D721Med (cell line): ENCODE measurements at regions not wholly inside any gene's neighbourhood (a gene's known extent, or its start where the extent isn't known, plus 50 kb on each side); places are given as distances from the start of the nearest gene placed in this dataset.
A peak's percentile ranks its signal among the peaks of the same experiment; 100 is the strongest.

ENCODE experiments used
- DNase-seq: peaks from one replicate; pipeline ENCODE4 v3.0.0; 2011; ENCODE audit warnings: low spot score; ENCODE audit not compliant: insufficient read length
- FAIRE-seq: peaks from 2 replicates; lab custom pipeline; 2011; peaks lifted over from hg19 to GRCh38; lab: Jason Lieb, UNC
- TF ChIP-seq, protein P1 (sequence below): IDR thresholded peaks from 2 replicates; pipeline ENCODE4 v1.5.1; 2012; ENCODE audit warnings: mild to moderate bottlenecking, control low read depth; ENCODE audit not compliant: insufficient read depth; ENCODE audit errors: missing control alignments

DNA sequence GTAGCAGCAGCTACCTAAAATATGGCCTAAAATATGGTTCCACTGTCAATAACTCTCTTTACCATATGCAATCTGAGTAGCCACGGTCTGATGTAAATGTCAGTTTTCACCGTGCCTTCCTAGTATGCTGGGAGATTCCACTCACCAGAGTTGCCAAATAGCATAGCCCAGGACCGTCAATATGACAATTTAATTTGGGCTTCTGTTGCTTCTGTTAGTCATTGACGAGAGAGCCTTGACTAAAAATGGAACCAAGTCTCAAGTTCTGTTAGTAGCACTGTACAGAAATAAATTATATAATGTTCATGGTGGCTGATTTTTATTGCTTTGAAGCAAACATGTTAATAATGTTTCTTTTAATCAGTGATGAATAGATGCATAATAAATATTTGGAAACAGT, 348.4 kb downstream of the BCAT1 start:
- DNase-seq (no peak), FAIRE-seq (no peak)
- TF ChIP-seq, protein P1, sequence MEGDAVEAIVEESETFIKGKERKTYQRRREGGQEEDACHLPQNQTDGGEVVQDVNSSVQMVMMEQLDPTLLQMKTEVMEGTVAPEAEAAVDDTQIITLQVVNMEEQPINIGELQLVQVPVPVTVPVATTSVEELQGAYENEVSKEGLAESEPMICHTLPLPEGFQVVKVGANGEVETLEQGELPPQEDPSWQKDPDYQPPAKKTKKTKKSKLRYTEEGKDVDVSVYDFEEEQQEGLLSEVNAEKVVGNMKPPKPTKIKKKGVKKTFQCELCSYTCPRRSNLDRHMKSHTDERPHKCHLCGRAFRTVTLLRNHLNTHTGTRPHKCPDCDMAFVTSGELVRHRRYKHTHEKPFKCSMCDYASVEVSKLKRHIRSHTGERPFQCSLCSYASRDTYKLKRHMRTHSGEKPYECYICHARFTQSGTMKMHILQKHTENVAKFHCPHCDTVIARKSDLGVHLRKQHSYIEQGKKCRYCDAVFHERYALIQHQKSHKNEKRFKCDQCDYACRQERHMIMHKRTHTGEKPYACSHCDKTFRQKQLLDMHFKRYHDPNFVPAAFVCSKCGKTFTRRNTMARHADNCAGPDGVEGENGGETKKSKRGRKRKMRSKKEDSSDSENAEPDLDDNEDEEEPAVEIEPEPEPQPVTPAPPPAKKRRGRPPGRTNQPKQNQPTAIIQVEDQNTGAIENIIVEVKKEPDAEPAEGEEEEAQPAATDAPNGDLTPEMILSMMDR: no peak

DNA sequence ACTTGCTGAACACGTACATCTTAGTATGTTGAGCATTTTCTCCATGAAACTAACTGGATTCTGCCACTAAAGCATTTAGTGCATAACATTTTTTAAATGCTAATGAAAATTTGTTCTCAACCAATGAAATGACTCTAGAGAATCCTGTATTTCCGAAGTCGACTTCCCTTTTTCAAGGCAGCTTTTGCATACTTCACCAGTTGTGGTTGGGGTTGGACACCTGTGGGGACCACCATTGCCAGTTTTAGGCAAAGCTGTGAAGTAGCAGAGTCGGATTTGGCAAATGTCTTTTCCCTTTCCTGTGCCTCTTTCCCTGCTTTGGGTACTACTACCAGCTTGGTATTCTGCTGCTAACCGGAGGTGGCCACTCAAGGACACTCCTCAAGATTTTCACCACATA, 349.2 kb downstream of the BCAT1 start:
- FAIRE-seq: no peak
- no peak for DNase-seq
- TF ChIP-seq, protein P1: no peak

DNA sequence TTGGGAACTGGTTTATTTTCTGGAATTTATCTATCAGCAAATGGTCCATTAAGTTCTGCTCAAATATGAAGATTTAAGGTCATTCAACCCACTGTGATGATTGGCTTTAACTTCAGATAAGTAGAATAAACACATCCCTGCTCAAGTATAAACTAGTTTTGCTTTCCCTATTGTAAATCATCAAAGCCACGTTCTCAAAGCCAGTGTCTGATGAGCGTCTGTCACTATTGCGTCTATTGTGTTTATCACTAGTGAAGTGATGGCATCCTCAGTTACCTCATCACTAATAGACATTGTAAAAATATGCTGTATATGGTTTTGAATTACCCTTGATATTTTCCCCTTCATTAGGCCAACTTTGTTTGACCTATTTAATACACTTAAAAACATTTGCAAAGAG, 351.3 kb downstream of the BCAT1 start:
- FAIRE-seq (no peak), DNase-seq (no peak)
- TF ChIP-seq, protein P1: no peak

DNA sequence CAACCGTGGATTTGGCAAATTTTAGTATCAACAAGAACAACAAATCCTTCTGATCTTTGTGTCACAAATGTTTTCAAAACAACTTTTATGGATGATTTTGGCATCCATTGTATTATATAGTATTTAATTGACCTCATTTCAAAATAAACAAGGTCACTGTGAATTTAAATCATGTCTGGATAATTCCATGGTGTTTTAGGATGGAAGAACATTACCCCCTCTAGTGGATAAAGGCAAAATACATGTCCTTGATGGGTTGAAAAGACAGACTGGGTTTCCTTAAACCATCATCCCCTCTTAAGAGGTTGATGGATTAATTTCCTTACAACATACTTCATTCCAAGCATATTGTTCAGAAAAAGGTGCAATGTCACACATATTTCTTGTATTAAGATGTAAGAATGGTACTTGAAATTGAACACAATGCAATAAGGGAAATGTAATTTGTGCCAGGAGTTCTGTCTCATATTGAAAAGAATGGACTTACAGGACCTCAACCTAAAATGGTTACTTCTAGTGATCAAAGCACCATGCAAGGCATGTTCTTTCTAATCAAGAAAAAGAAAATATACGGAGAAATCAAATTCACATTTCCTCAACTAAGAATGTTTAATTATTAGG, 352.0 kb downstream of the BCAT1 start:
- TF ChIP-seq, protein P1: peak; percentile 75
- FAIRE-seq (peak; percentile 92), DNase-seq (no peak)

DNA sequence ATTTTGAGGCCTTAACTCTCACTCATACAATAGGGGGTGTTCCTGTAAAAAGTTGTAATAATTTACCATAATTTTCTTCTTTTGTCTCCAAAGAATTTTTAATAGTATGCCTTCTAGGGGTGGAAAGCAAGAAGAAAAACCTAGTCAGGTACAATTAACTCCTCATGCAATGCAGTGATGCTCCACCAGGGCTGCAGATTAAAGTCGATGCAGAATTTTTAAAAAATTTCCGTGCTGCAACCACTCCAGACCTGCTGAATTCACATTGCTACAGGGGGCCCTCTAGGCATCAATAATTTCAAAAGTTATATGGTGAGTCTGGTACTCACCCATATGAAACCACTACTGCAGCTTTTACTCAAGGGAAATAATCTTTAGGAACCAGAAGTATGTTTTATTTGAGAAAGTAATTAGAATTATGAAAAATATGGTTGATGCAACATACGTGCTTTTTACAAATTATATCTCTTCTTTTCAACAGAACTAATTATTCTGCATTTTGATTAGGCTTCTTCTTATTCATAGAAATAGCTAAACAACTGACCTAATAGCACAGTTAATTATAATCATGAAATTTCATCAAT, 353.2 kb downstream of the BCAT1 start:
- TF ChIP-seq, protein P1: no peak
- no peak for FAIRE-seq
- no peak for DNase-seq

DNA sequence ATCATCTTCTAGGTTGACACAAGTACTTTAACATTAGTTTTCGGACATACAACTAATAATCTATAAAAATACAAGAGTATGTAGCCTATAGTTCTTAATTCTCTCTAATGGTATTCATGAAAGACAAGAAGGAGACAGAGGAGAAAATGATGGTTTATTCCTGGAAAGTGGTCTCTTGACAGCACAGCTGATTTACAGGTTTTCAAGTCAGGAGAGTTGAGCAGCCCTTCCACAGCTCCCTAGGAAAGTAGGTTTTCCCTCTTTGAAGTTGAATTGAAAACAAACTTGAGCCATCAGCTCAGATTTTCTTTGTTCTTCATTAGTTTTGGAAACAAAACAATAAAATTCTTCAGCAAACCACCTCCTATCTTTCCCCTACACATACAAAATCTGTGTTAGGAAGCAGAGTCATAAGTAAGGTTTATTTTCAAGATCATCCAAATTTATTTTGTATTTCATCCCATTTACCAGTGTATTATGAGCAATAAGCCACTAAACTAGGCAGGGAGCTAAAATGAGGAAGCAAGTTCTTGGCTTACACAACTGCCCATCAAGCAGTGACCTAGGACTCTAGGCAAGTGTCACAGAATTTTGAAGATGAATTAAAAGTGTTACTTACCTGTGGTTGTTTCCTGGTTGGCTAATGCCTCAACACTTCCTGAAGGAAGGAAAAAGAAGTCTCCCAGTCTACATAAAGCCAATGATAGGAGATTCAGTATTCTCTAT, 357.0 kb downstream of the BCAT1 start:
- FAIRE-seq (no peak), DNase-seq (no peak)
- TF ChIP-seq, protein P1: no peak
